DND-41 (cell line): ENCODE measurements at regions not wholly inside any gene's neighbourhood (a gene's known extent, or its start where the extent isn't known, plus 50 kb on each side); places are given as distances from the start of the nearest gene placed in this dataset.

ENCODE experiments used
- ATAC-seq: fragments of 200-7000 bp; cut with Tn5 transposase; 3 replicates; pipeline ENCODE4 v1.9.1; 2021; ENCODE audit warnings: low read depth; ENCODE audit not compliant: insufficient read depth
- DNase-seq: peaks from one replicate; pipeline ENCODE4 v3.0.0-alpha.2; 2020
- H2AFZ ChIP-seq: 2 replicates; pipeline ENCODE4 v1.6.0; 2012; ENCODE audit warnings: low read depth, low read length
- H3K27ac ChIP-seq: 2 replicates; pipeline ENCODE4 v1.5.1; 2012; ENCODE audit warnings: low read length, inconsistent platforms
- H3K27me3 ChIP-seq: fragments of 200-600 bp; sonication (generic); 2 replicates; pipeline ENCODE4 v1.6.0; 2012; ENCODE audit warnings: low read length, mild to moderate bottlenecking, inconsistent platforms; ENCODE audit not compliant: insufficient read depth, poor library complexity
- H3K36me3 ChIP-seq: 2 replicates; pipeline ENCODE4 v1.5.1; 2012; ENCODE audit warnings: low read length, inconsistent platforms; ENCODE audit not compliant: insufficient read depth
- H3K4me1 ChIP-seq: 2 replicates; pipeline ENCODE4 v1.5.1; 2012; ENCODE audit warnings: mild to moderate bottlenecking, low read length; ENCODE audit not compliant: insufficient read depth
- H3K4me2 ChIP-seq: 2 replicates; pipeline ENCODE4 v1.6.0; 2012; ENCODE audit warnings: mild to moderate bottlenecking, moderate library complexity, low read length, inconsistent platforms; ENCODE audit not compliant: insufficient read depth
- H3K4me3 ChIP-seq, 2 experiments: fragments of 200-600 bp in 1 of 2; shearing (Covaris generic) in 1 of 2; 2 replicates each; pipeline ENCODE4 v1.5.1; 2012 to 2016; ENCODE audit warnings: inconsistent platforms in 2 of 2, low read length in 2 of 2, mild to moderate bottlenecking in 2 of 2, low read depth in 1 of 2, moderate library complexity in 1 of 2
- H3K79me2 ChIP-seq: 2 replicates; pipeline ENCODE4 v1.6.0; 2012; ENCODE audit warnings: low read length, inconsistent platforms; ENCODE audit not compliant: insufficient read depth
- H3K9ac ChIP-seq: 2 replicates; pipeline ENCODE4 v1.6.0; 2012; ENCODE audit warnings: low read depth, mild to moderate bottlenecking, inconsistent platforms, low read length, moderate library complexity
- H3K9me3 ChIP-seq: 2 replicates; pipeline ENCODE4 v1.5.1; 2012; ENCODE audit warnings: low read length, moderate library complexity, mild to moderate bottlenecking, inconsistent platforms; ENCODE audit not compliant: insufficient read depth, severe bottlenecking
- H4K20me1 ChIP-seq: 2 replicates; pipeline ENCODE4 v1.6.0; 2012; ENCODE audit warnings: low read length; ENCODE audit not compliant: insufficient read depth
- EZH2 ChIP-seq: IDR thresholded peaks from 3 replicates; pipeline ENCODE4 v1.6.1; 2012; ENCODE audit warnings: borderline replicate concordance, low read depth, mild to moderate bottlenecking, moderate library complexity, low read length, inconsistent platforms; ENCODE audit not compliant: severe bottlenecking
- TF ChIP-seq, protein P1 (sequence below): IDR thresholded peaks from 2 replicates; pipeline ENCODE4 v1.5.1; 2012; ENCODE audit warnings: borderline replicate concordance, low read length, moderate library complexity, mild to moderate bottlenecking; ENCODE audit not compliant: poor library complexity, severe bottlenecking; ENCODE audit errors: extremely low read depth

GRCh38 chr6:40247516-40248115 lies 313.4 kb upstream of the MOCS1 start:
- H3K9ac ChIP-seq: no peak overlapping the region
- no peaks in the 10 kb centered on the region for H3K36me3 ChIP-seq
- no peaks in the 10 kb centered on the region for H3K4me1 ChIP-seq
- H3K79me2 ChIP-seq: no peaks in the 10 kb centered on the region
- no peak overlapping the region for H3K4me2 ChIP-seq
- no peak overlapping the region for H3K27ac ChIP-seq
- H2AFZ ChIP-seq: no peak overlapping the region
- ATAC-seq (no peak), DNase-seq (no peak)
- no peak for TF ChIP-seq EZH2
- TF ChIP-seq, protein P1, sequence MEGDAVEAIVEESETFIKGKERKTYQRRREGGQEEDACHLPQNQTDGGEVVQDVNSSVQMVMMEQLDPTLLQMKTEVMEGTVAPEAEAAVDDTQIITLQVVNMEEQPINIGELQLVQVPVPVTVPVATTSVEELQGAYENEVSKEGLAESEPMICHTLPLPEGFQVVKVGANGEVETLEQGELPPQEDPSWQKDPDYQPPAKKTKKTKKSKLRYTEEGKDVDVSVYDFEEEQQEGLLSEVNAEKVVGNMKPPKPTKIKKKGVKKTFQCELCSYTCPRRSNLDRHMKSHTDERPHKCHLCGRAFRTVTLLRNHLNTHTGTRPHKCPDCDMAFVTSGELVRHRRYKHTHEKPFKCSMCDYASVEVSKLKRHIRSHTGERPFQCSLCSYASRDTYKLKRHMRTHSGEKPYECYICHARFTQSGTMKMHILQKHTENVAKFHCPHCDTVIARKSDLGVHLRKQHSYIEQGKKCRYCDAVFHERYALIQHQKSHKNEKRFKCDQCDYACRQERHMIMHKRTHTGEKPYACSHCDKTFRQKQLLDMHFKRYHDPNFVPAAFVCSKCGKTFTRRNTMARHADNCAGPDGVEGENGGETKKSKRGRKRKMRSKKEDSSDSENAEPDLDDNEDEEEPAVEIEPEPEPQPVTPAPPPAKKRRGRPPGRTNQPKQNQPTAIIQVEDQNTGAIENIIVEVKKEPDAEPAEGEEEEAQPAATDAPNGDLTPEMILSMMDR: no peak
- H4K20me1 ChIP-seq: no peaks in the 10 kb centered on the region
- peaks cover 3% of the 10 kb centered on the region for H3K27me3 ChIP-seq
- no peak overlapping the region for H3K4me3 ChIP-seq
- no peaks in the 10 kb centered on the region for H3K9me3 ChIP-seq

DNA sequence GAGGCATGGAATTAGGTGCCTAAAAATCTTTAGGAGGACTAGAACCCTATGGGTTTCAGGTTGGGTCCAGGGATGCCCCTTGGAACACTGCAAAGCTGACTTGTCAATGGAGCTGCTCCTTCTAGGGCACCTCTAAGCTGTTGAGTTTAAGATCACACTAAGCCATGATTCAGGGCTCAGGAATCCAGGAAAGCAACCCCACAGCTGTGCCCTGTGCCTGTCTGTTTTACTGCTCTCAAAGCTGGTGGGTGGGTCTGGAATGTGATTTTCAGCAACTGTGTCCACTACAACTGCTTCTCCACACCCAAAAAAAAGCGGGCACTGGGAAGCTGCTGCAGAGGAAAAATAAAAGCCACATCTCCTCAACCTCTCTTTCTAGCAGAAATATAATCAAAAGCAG lies 310.4 kb upstream of the MOCS1 start:
- H3K9me3 ChIP-seq: no peaks in the 10 kb centered on the region
- H3K27ac ChIP-seq: no peak overlapping the region
- H3K4me3 ChIP-seq: no peak overlapping the region
- TF ChIP-seq EZH2: no peak
- TF ChIP-seq, protein P1: no peak
- H3K4me1 ChIP-seq: no peaks in the 10 kb centered on the region
- no peak for ATAC-seq
- no peaks in the 10 kb centered on the region for H4K20me1 ChIP-seq
- H3K9ac ChIP-seq: no peak overlapping the region
- DNase-seq: no peak
- no peaks in the 10 kb centered on the region for H3K27me3 ChIP-seq
- no peaks in the 10 kb centered on the region for H3K36me3 ChIP-seq
- no peak overlapping the region for H3K4me2 ChIP-seq
- H3K79me2 ChIP-seq: no peaks in the 10 kb centered on the region
- no peak overlapping the region for H2AFZ ChIP-seq

GRCh38 chr6:40232698-40233097 lies 298.4 kb upstream of the MOCS1 start:
- no peak overlapping the region for H3K27ac ChIP-seq
- no peaks in the 10 kb centered on the region for H3K4me1 ChIP-seq
- no peak overlapping the region for H2AFZ ChIP-seq
- ATAC-seq: no peak
- no peak overlapping the region for H3K4me3 ChIP-seq
- TF ChIP-seq, protein P1: no peak
- no peak for TF ChIP-seq EZH2
- no peaks in the 10 kb centered on the region for H3K9me3 ChIP-seq
- H3K27me3 ChIP-seq: no peaks in the 10 kb centered on the region
- no peaks in the 10 kb centered on the region for H3K36me3 ChIP-seq
- no peak overlapping the region for H3K9ac ChIP-seq
- no peaks in the 10 kb centered on the region for H4K20me1 ChIP-seq
- H3K79me2 ChIP-seq: no peaks in the 10 kb centered on the region
- no peak for DNase-seq
- no peak overlapping the region for H3K4me2 ChIP-seq
